ENCODE measurements at regions not wholly inside any gene's neighbourhood (a gene's known extent, or its start where the extent isn't known, plus 50 kb on each side); places are given as distances from the start of the nearest gene placed in this dataset.

GRCh38 chr11:39144351-39145130 lies 2314.9 kb downstream of the LRRC4C start:
- DNase-seq (ENCODE audit: low read depth, low spot score), result no peak

- DNase-seq (ENCODE audit: low read depth, low spot score), result no peak
Measured at GRCh38 chr11:39139581-39139980, 2319.9 kb downstream of the LRRC4C start.

- DNase-seq (ENCODE audit: low read depth, low spot score), result no peak
Measured at GRCh38 chr11:39120890-39121289, 2338.6 kb downstream of the LRRC4C start.

GRCh38 chr11:39113606-39114005 lies 2345.8 kb downstream of the LRRC4C start:
- no peak for DNase-seq (ENCODE audit: low read depth, low spot score)

GRCh38 chr11:39102236-39102635 lies 2357.2 kb downstream of the LRRC4C start:
- DNase-seq (ENCODE audit: low read depth, low spot score), result no peak

- no peak for DNase-seq (ENCODE audit: low read depth, low spot score)
Measured at GRCh38 chr11:39078465-39078864, 2381.0 kb downstream of the LRRC4C start.

- no peak for DNase-seq (ENCODE audit: low read depth, low spot score)
Measured at GRCh38 chr11:39037611-39038010, 2421.8 kb downstream of the LRRC4C start.

- no peak for DNase-seq (ENCODE audit: low read depth, low spot score)
Measured at GRCh38 chr11:39036021-39036420, 2423.4 kb downstream of the LRRC4C start.

GRCh38 chr11:39021539-39021938 lies 2423.5 kb upstream of the RAG2 start:
- no peak for DNase-seq (ENCODE audit: low read depth, low spot score)

- no peak for DNase-seq (ENCODE audit: low read depth, low spot score)
Measured at GRCh38 chr11:39011797-39012196, 2413.8 kb upstream of the RAG2 start.

GRCh38 chr11:38990841-38991240 lies 2392.8 kb upstream of the RAG2 start:
- DNase-seq (ENCODE audit: low read depth, low spot score), result no peak

GRCh38 chr11:38990139-38990538 lies 2392.1 kb upstream of the RAG2 start:
- no peak for DNase-seq (ENCODE audit: low read depth, low spot score)

GRCh38 chr11:38988908-38989307 lies 2390.9 kb upstream of the RAG2 start:
- DNase-seq (ENCODE audit: low read depth, low spot score), result no peak

- no peak for DNase-seq (ENCODE audit: low read depth, low spot score)
Measured at GRCh38 chr11:38972220-38972619, 2374.2 kb upstream of the RAG2 start.

- DNase-seq (ENCODE audit: low read depth, low spot score), result no peak
Measured at GRCh38 chr11:38971141-38971540, 2373.1 kb upstream of the RAG2 start.

GRCh38 chr11:38968951-38969350 lies 2370.9 kb upstream of the RAG2 start:
- no peak for DNase-seq (ENCODE audit: low read depth, low spot score)

- no peak for DNase-seq (ENCODE audit: low read depth, low spot score)
Measured at GRCh38 chr11:38952698-38953097, 2354.7 kb upstream of the RAG2 start.

GRCh38 chr11:38950867-38951266 lies 2352.8 kb upstream of the RAG2 start:
- no peak for DNase-seq (ENCODE audit: low read depth, low spot score)

- DNase-seq (ENCODE audit: low read depth, low spot score), result no peak
Measured at GRCh38 chr11:38948392-38948791, 2350.4 kb upstream of the RAG2 start.

- DNase-seq (ENCODE audit: low read depth, low spot score), result no peak
Measured at GRCh38 chr11:38937709-38938108, 2339.7 kb upstream of the RAG2 start.

- no peak for DNase-seq (ENCODE audit: low read depth, low spot score)
Measured at GRCh38 chr11:38935941-38936340, 2337.9 kb upstream of the RAG2 start.

GRCh38 chr11:38927993-38928392 lies 2330.0 kb upstream of the RAG2 start:
- DNase-seq (ENCODE audit: low read depth, low spot score), result no peak

GRCh38 chr11:38924644-38925043 lies 2326.6 kb upstream of the RAG2 start:
- no peak for DNase-seq (ENCODE audit: low read depth, low spot score)

- no peak for DNase-seq (ENCODE audit: low read depth, low spot score)
Measured at GRCh38 chr11:38900211-38900610, 2302.2 kb upstream of the RAG2 start.
